ENCODE measurements at regions not wholly inside any gene's neighbourhood (a gene's known extent, or its start where the extent isn't known, plus 50 kb on each side); places are given as distances from the start of the nearest gene placed in this dataset.
A peak's percentile ranks its signal among the peaks of the same experiment; 100 is the strongest.

- no peak for DNase-seq (ENCODE audit: low read depth)
- H3K4me3 ChIP-seq (ENCODE audit: low read depth, low read length): no peak overlapping the region
- TF ChIP-seq, protein P1, sequence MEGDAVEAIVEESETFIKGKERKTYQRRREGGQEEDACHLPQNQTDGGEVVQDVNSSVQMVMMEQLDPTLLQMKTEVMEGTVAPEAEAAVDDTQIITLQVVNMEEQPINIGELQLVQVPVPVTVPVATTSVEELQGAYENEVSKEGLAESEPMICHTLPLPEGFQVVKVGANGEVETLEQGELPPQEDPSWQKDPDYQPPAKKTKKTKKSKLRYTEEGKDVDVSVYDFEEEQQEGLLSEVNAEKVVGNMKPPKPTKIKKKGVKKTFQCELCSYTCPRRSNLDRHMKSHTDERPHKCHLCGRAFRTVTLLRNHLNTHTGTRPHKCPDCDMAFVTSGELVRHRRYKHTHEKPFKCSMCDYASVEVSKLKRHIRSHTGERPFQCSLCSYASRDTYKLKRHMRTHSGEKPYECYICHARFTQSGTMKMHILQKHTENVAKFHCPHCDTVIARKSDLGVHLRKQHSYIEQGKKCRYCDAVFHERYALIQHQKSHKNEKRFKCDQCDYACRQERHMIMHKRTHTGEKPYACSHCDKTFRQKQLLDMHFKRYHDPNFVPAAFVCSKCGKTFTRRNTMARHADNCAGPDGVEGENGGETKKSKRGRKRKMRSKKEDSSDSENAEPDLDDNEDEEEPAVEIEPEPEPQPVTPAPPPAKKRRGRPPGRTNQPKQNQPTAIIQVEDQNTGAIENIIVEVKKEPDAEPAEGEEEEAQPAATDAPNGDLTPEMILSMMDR (conservative IDR thresholded peaks at IDR 0.05; ENCODE audit: low read depth, low read length): no peak
These were observed 133.0 kb downstream of the ZDHHC21 start for GRCh38 chr9:14560194-14560593.

GRCh38 chr9:14554886-14555285, 138.3 kb downstream of the ZDHHC21 start:
- no peak overlapping the region for H3K4me3 ChIP-seq (ENCODE audit: low read depth, low read length)
- DNase-seq (ENCODE audit: low read depth): peak; percentile 18
- TF ChIP-seq, protein P1 (conservative IDR thresholded peaks at IDR 0.05; ENCODE audit: low read depth, low read length): no peak

GRCh38 chr9:14547245-14548060, 145.8 kb downstream of the ZDHHC21 start:
- H3K4me3 ChIP-seq (ENCODE audit: low read depth, low read length): no peak overlapping the region
- no peak for DNase-seq (ENCODE audit: low read depth)
- TF ChIP-seq, protein P1 (conservative IDR thresholded peaks at IDR 0.05; ENCODE audit: low read depth, low read length): no peak

GRCh38 chr9:14546693-14547092, 146.5 kb downstream of the ZDHHC21 start:
- no peak for DNase-seq (ENCODE audit: low read depth)
- no peak overlapping the region for H3K4me3 ChIP-seq (ENCODE audit: low read depth, low read length)
- TF ChIP-seq, protein P1 (conservative IDR thresholded peaks at IDR 0.05; ENCODE audit: low read depth, low read length): no peak

GRCh38 chr9:14542071-14542470, 151.2 kb downstream of the ZDHHC21 start:
- DNase-seq (ENCODE audit: low read depth): no peak
- TF ChIP-seq, protein P1 (conservative IDR thresholded peaks at IDR 0.05; ENCODE audit: low read depth, low read length): no peak
- H3K4me3 ChIP-seq (ENCODE audit: low read depth, low read length): no peak overlapping the region

DNA sequence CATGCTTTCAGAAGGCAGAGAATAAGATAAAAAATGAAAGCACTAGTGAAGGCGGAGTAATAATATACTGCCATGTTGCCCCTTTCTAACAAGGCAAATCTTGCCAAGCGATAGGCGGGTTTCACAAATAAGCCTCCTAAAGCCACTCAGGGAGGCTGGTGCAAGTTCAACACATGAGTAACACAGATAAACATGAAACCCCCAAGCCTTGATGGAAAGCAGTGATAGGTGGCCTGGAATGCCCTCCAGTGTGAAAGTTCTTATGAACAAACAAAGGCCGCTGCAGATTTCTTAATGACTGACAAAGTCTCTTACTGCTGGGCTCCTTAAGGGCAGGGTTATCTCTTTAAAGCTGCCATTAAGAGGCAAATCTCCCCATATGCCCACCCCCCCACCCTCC, 154.7 kb downstream of the ZDHHC21 start:
- DNase-seq (ENCODE audit: low read depth): no peak
- H3K4me3 ChIP-seq (ENCODE audit: low read depth, low read length): no peak overlapping the region
- TF ChIP-seq, protein P1 (conservative IDR thresholded peaks at IDR 0.05; ENCODE audit: low read depth, low read length): no peak

Measured in choroid plexus epithelial cell (primary cell).